ENCODE measurements at regions not wholly inside any gene's neighbourhood (a gene's known extent, or its start where the extent isn't known, plus 50 kb on each side); places are given as distances from the start of the nearest gene placed in this dataset.

- DNase-seq (ENCODE audit: low spot score): no peak
Observed at GRCh38 chr3:59299561-59299960, 249.7 kb upstream of the CFAP20DC start.

- no peak for DNase-seq (ENCODE audit: low spot score)
Observed at GRCh38 chr3:59290358-59290757, 240.5 kb upstream of the CFAP20DC start.

- no peak for DNase-seq (ENCODE audit: low spot score)
Observed at GRCh38 chr3:59289831-59290230, 240.0 kb upstream of the CFAP20DC start.

GRCh38 chr3:59288951-59289350 is 239.1 kb upstream of the CFAP20DC start:
- no peak for DNase-seq (ENCODE audit: low spot score)

- DNase-seq (ENCODE audit: low spot score): no peak
Observed at GRCh38 chr3:59286791-59287531, 237.1 kb upstream of the CFAP20DC start.

- no peak for DNase-seq (ENCODE audit: low spot score)
Observed at GRCh38 chr3:59285560-59285959, 235.7 kb upstream of the CFAP20DC start.

GRCh38 chr3:59284926-59285325 is 235.1 kb upstream of the CFAP20DC start:
- DNase-seq (ENCODE audit: low spot score): no peak

- DNase-seq (ENCODE audit: low spot score): no peak
Observed at GRCh38 chr3:59280113-59280512, 230.3 kb upstream of the CFAP20DC start.

- DNase-seq (ENCODE audit: low spot score): no peak
Observed at GRCh38 chr3:59277816-59278215, 228.0 kb upstream of the CFAP20DC start.

GRCh38 chr3:59277201-59277600 is 227.4 kb upstream of the CFAP20DC start:
- DNase-seq (ENCODE audit: low spot score): no peak

GRCh38 chr3:59273976-59274375 is 224.2 kb upstream of the CFAP20DC start:
- peak; percentile 69 for DNase-seq (ENCODE audit: low spot score)

- no peak for DNase-seq (ENCODE audit: low spot score)
Observed at GRCh38 chr3:59271971-59272370, 222.1 kb upstream of the CFAP20DC start.

- no peak for DNase-seq (ENCODE audit: low spot score)
Observed at GRCh38 chr3:59270921-59271320, 221.1 kb upstream of the CFAP20DC start.

GRCh38 chr3:59270209-59270608 is 220.4 kb upstream of the CFAP20DC start:
- DNase-seq (ENCODE audit: low spot score): no peak

- DNase-seq (ENCODE audit: low spot score): no peak
Observed at GRCh38 chr3:59268170-59268569, 218.3 kb upstream of the CFAP20DC start.

GRCh38 chr3:59267021-59267420 is 217.2 kb upstream of the CFAP20DC start:
- no peak for DNase-seq (ENCODE audit: low spot score)

GRCh38 chr3:59266551-59266950 is 216.7 kb upstream of the CFAP20DC start:
- no peak for DNase-seq (ENCODE audit: low spot score)

GRCh38 chr3:59265566-59265965 is 215.7 kb upstream of the CFAP20DC start:
- DNase-seq (ENCODE audit: low spot score): no peak

- no peak for DNase-seq (ENCODE audit: low spot score)
Observed at GRCh38 chr3:59264366-59264765, 214.5 kb upstream of the CFAP20DC start.

GRCh38 chr3:59263152-59263551 is 213.3 kb upstream of the CFAP20DC start:
- DNase-seq (ENCODE audit: low spot score): no peak

GRCh38 chr3:59262076-59262498 is 212.3 kb upstream of the CFAP20DC start:
- no peak for DNase-seq (ENCODE audit: low spot score)

GRCh38 chr3:59261009-59261408 is 211.2 kb upstream of the CFAP20DC start:
- DNase-seq (ENCODE audit: low spot score): no peak

- no peak for DNase-seq (ENCODE audit: low spot score)
Observed at GRCh38 chr3:59258550-59259260, 208.9 kb upstream of the CFAP20DC start.
